GM23338 (cell line): ENCODE measurements at regions not wholly inside any gene's neighbourhood (a gene's known extent, or its start where the extent isn't known, plus 50 kb on each side); places are given as distances from the start of the nearest gene placed in this dataset.
"Not testable (repeated sequence)": the region's sequence is repeated elsewhere in the genome, so short reads cannot be mapped to it uniquely, and the experiment has no call there.

Source experiments
- ATAC-seq: fragments of 200-7000 bp; cut with Tn5 transposase; 3 replicates; pipeline ENCODE4 v1.9.1; 2020
- DNase-seq: peaks from one replicate; pipeline ENCODE4 v3.0.0-alpha.2; 2015; ENCODE audit warnings: low spot score
- H2AFZ ChIP-seq: fragments of 200-600 bp; sonication (generic); 2 replicates; pipeline ENCODE4 v1.8.0; 2016; ENCODE audit warnings: antibody characterized with exemption, mild to moderate bottlenecking, moderate library complexity
- H3F3A ChIP-seq: fragments of 200-600 bp; sonication (generic); replicated peaks from 2 replicates; pipeline ENCODE4 v1.8.0; 2017; ENCODE audit warnings: antibody characterized with exemption, mixed run types, low read depth
- H3K27ac ChIP-seq: fragments of 200-600 bp; sonication (generic); 2 replicates; pipeline ENCODE4 v1.6.1; 2016; ENCODE audit warnings: low read depth
- H3K27me3 ChIP-seq: fragments of 200-600 bp; sonication (generic); 2 replicates; pipeline ENCODE4 v1.8.0; 2016; ENCODE audit warnings: mild to moderate bottlenecking, mixed run types, moderate library complexity; ENCODE audit not compliant: insufficient read depth
- H3K36me3 ChIP-seq: fragments of 200-600 bp; sonication (generic); 2 replicates; pipeline ENCODE4 v1.8.0; 2016; ENCODE audit warnings: mild to moderate bottlenecking; ENCODE audit not compliant: insufficient read depth
- H3K4me1 ChIP-seq: fragments of 200-600 bp; sonication (generic); 2 replicates; pipeline ENCODE4 v1.8.0; 2016; ENCODE audit warnings: mild to moderate bottlenecking, moderate library complexity; ENCODE audit not compliant: insufficient read depth
- H3K4me2 ChIP-seq: fragments of 200-600 bp; sonication (generic); 2 replicates; pipeline ENCODE4 v1.7.1; 2017; ENCODE audit warnings: mixed run types
- H3K4me3 ChIP-seq: fragments of 200-600 bp; sonication (generic); 2 replicates; pipeline ENCODE4 v1.6.1; 2016; ENCODE audit warnings: mixed run types
- H3K79me2 ChIP-seq: fragments of 200-600 bp; sonication (generic); replicated peaks from 2 replicates; pipeline ENCODE4 v1.8.0; 2017; ENCODE audit warnings: mild to moderate bottlenecking; ENCODE audit not compliant: insufficient read depth
- H3K9me2 ChIP-seq: fragments of 200-600 bp; sonication (generic); 2 replicates; pipeline ENCODE4 v1.8.0; 2017; ENCODE audit not compliant: insufficient read depth
- H4K20me1 ChIP-seq: fragments of 200-600 bp; sonication (generic); replicated peaks from 2 replicates; pipeline ENCODE4 v1.8.0; 2017; ENCODE audit warnings: mild to moderate bottlenecking; ENCODE audit not compliant: insufficient read depth
- H3K27ac Mint-ChIP-seq: 2 replicates; pipeline ENCODE4 v1.8.0; 2020; ENCODE audit warnings: inconsistent platforms, mild to moderate bottlenecking, moderate library complexity, mixed read lengths
- H3K27me3 Mint-ChIP-seq: 3 replicates; pipeline ENCODE4 v1.8.0; 2022; ENCODE audit warnings: low read depth, mild to moderate bottlenecking, moderate library complexity, mixed read lengths, inconsistent platforms; ENCODE audit not compliant: insufficient read depth, poor library complexity
- H3K36me3 Mint-ChIP-seq: 3 replicates; pipeline ENCODE4 v1.8.0; 2021; ENCODE audit warnings: low read depth, mild to moderate bottlenecking, inconsistent platforms, moderate library complexity, mixed read lengths
- H3K4me1 Mint-ChIP-seq: 3 replicates; pipeline ENCODE4 v1.8.0; 2020; ENCODE audit warnings: mild to moderate bottlenecking, inconsistent platforms, mixed read lengths
- H3K4me3 Mint-ChIP-seq: 3 replicates; pipeline ENCODE4 v1.8.0; 2021; ENCODE audit warnings: moderate library complexity, mild to moderate bottlenecking, inconsistent platforms, mixed read lengths
- H3K9me3 Mint-ChIP-seq: 3 replicates; pipeline ENCODE4 v1.8.0; 2020; ENCODE audit warnings: moderate library complexity, mild to moderate bottlenecking, inconsistent platforms, mixed read lengths
- CREB1 ChIP-seq: fragments of 250-450 bp; sonication (Bioruptor Pico); IDR thresholded peaks from 2 replicates; pipeline ENCODE4 v1.5.0; 2020; ENCODE audit warnings: low read depth, mild to moderate bottlenecking, moderate library complexity
- EZH2 ChIP-seq: fragments of 200-600 bp; sonication (generic); IDR thresholded peaks from one replicate; pipeline ENCODE4 v1.8.0; 2017; ENCODE audit warnings: antibody characterized with exemption, mild to moderate bottlenecking, low read depth; ENCODE audit not compliant: unreplicated experiment
- EZH2phosphoT487 ChIP-seq: fragments of 200-600 bp; sonication (generic); IDR thresholded peaks from one replicate; pipeline ENCODE4 v1.8.1; 2018; ENCODE audit warnings: antibody characterized with exemption; ENCODE audit not compliant: unreplicated experiment
- NANOG ChIP-seq: IDR thresholded peaks from 2 replicates; pipeline ENCODE4 v1.6.1; 2016; ENCODE audit warnings: antibody characterized with exemption, borderline replicate concordance
- POLR2AphosphoS5 ChIP-seq: IDR thresholded peaks from 2 replicates; pipeline ENCODE4 v1.6.1; 2016; ENCODE audit warnings: antibody characterized with exemption, low read depth
- STAT1 ChIP-seq: IDR thresholded peaks from one replicate; pipeline ENCODE4 v1.6.1; 2016; ENCODE audit warnings: antibody characterized with exemption; ENCODE audit not compliant: unreplicated experiment
- ZNF331 ChIP-seq: fragments of 250-450 bp; sonication (Bioruptor Pico); IDR thresholded peaks from 2 replicates; pipeline ENCODE4 v1.5.0; 2020; ENCODE audit warnings: low read depth, mild to moderate bottlenecking, moderate library complexity
- TF ChIP-seq, protein P1 (sequence below): IDR thresholded peaks from one replicate; pipeline ENCODE4 v1.6.1; 2018; ENCODE audit warnings: antibody characterized with exemption; ENCODE audit not compliant: unreplicated experiment
- TF ChIP-seq, protein P2 (sequence below): IDR thresholded peaks from 2 replicates; pipeline ENCODE4 v1.6.1; 2016; ENCODE audit warnings: antibody characterized with exemption

DNA sequence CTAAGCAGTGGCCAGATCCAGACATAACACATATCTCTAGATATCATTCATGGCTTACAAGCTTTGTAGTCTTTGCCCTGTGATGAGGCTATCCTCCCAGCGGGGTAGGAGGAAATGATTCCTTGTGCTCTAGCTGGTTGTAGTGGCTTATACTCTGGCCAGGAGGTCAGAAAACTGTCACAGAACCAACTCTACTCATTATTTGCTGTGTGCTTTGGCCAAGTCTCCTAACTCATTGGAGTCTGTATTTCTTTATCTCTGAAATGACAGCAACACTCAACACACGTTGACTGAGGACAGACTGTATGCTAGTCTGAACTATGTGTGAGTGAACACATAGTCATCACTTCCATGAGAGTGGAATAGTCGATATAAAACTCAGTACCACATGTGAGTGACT lies 116.7 kb upstream of the F3 start (continued):
- TF ChIP-seq, protein P1, sequence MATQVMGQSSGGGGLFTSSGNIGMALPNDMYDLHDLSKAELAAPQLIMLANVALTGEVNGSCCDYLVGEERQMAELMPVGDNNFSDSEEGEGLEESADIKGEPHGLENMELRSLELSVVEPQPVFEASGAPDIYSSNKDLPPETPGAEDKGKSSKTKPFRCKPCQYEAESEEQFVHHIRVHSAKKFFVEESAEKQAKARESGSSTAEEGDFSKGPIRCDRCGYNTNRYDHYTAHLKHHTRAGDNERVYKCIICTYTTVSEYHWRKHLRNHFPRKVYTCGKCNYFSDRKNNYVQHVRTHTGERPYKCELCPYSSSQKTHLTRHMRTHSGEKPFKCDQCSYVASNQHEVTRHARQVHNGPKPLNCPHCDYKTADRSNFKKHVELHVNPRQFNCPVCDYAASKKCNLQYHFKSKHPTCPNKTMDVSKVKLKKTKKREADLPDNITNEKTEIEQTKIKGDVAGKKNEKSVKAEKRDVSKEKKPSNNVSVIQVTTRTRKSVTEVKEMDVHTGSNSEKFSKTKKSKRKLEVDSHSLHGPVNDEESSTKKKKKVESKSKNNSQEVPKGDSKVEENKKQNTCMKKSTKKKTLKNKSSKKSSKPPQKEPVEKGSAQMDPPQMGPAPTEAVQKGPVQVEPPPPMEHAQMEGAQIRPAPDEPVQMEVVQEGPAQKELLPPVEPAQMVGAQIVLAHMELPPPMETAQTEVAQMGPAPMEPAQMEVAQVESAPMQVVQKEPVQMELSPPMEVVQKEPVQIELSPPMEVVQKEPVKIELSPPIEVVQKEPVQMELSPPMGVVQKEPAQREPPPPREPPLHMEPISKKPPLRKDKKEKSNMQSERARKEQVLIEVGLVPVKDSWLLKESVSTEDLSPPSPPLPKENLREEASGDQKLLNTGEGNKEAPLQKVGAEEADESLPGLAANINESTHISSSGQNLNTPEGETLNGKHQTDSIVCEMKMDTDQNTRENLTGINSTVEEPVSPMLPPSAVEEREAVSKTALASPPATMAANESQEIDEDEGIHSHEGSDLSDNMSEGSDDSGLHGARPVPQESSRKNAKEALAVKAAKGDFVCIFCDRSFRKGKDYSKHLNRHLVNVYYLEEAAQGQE, result no peak
- TF ChIP-seq NANOG, result no peak

DNA sequence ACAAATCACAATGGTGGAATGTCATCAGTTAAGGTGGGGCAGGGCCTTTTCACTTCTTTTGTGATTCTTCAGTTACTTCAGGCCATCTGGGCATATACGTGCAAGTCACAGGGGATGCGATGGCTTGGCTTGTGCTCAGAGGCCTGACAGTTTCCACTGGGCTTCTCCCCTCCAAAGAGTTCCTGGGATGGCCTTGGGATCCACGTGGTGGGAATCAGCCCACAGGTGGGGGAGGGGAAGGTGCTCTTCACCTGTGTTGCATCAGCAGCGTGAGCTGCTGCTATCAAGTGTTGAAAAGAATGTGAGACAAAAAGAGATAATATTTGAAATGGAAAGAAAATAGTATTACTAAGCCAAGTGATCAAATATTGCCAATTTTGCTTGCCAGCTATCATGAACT lies 116.2 kb upstream of the F3 start:
- peak; percentile 62 for DNase-seq
- Mint-ChIP-seq H3K27ac (peak overlapping the region; percentile 90), H3K27me3 (peaks cover 12% of the 10 kb centered on the region), H3K4me1 (peaks cover 54% of the 10 kb centered on the region)
- H3K79me2 ChIP-seq, H3K4me3 Mint-ChIP-seq, H3K9me2 ChIP-seq, H3K9me3 Mint-ChIP-seq, H3K4me3 ChIP-seq, H3F3A ChIP-seq, H2AFZ ChIP-seq, H3K36me3 Mint-ChIP-seq, H4K20me1 ChIP-seq, H3K36me3 ChIP-seq, H3K27me3 ChIP-seq: not testable (repeated sequence)
- Histone ChIP-seq H3K4me1 (peaks cover 38% of the 10 kb centered on the region), H3K27ac (peak overlapping the region; percentile 92), H3K4me2 (peak overlapping the region; percentile 47)
- 0 out of 2 replicates have a peak, but pooled peaks have one; percentile 9 for TF ChIP-seq CREB1
- ATAC-seq, result peak; percentile 9; the same call in 2 of the 3 replicates

DNA sequence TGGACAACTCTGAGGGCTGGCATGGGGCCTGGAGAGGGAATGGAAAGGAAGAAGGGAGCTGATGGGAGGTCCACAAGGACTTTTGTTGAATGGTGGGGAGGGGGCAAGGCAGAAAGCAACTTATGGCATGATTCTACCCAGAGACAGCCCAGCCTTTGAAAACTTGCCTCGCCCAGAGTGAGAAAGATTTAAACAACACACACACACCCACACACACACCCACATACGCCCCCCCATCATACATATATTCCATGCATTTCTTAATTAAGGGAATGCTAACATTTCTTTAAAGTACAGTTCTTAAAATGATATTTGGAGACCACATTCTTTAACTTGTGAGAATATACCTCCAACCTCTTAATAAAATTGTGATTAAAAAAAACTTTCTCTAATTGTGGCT lies 115.4 kb upstream of the F3 start:
- peaks cover 3% of the 10 kb centered on the region; the same call in 2 of the 3 replicates for H3K9me3 Mint-ChIP-seq
- H3K36me3 Mint-ChIP-seq, result peaks cover 3% of the 10 kb centered on the region; the same call in 1 of the 3 replicates
- Histone ChIP-seq H3K4me1 (peaks cover 30% of the 10 kb centered on the region), H3K27ac (peak overlapping the region; percentile 86), H4K20me1 (no peaks in the 10 kb centered on the region), H3K4me2 (no peak overlapping the region), H2AFZ (no peak overlapping the region), H3F3A (0 out of 2 replicates have a peak, but pooled peaks cover 4% of the 10 kb centered on the region), H3K27me3 (no peaks in the 10 kb centered on the region), H3K36me3 (no peaks in the 10 kb centered on the region), H3K4me3 (no peak overlapping the region), H3K9me2 (peaks cover 3% of the 10 kb centered on the region), H3K79me2 (no peaks in the 10 kb centered on the region)
- H3K4me3 Mint-ChIP-seq, result no peak overlapping the region
- TF ChIP-seq CREB1 (no peak), EZH2phosphoT487 (no peak), ZNF331 (no peak), EZH2 (no peak), POLR2AphosphoS5 (no peak), STAT1 (no peak), NANOG (no peak)
- TF ChIP-seq, protein P1, result no peak
- TF ChIP-seq, protein P2, sequence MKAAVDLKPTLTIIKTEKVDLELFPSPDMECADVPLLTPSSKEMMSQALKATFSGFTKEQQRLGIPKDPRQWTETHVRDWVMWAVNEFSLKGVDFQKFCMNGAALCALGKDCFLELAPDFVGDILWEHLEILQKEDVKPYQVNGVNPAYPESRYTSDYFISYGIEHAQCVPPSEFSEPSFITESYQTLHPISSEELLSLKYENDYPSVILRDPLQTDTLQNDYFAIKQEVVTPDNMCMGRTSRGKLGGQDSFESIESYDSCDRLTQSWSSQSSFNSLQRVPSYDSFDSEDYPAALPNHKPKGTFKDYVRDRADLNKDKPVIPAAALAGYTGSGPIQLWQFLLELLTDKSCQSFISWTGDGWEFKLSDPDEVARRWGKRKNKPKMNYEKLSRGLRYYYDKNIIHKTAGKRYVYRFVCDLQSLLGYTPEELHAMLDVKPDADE, result no peak
- H3K27me3 Mint-ChIP-seq, result peaks cover 12% of the 10 kb centered on the region
- DNase-seq (no peak), ATAC-seq (no peak)
- H3K4me1 Mint-ChIP-seq, result peaks cover 47% of the 10 kb centered on the region
- H3K27ac Mint-ChIP-seq, result peak overlapping the region; percentile 43; the same call in 1 of the 2 replicates
